ENCODE measurements at regions not wholly inside any gene's neighbourhood (a gene's known extent, or its start where the extent isn't known, plus 50 kb on each side); places are given as distances from the start of the nearest gene placed in this dataset.

GRCh38 chr3:148642616-148643015, 55.1 kb upstream of the AGTR1 start:
- H3K27me3 ChIP-seq (ENCODE audit: control insufficient read depth, insufficient read depth, low read length) = no peaks in the 10 kb centered on the region
- no peak overlapping the region for H3K27ac ChIP-seq (ENCODE audit: low read depth in 2 of 2, low read length in 2 of 2)
- no peaks in the 10 kb centered on the region for H3K4me1 ChIP-seq (ENCODE audit: control insufficient read depth in 2 of 3, insufficient read depth in 2 of 3, low read depth in 1 of 3, low read length in 3 of 3)
- intact Hi-C loops (cut with DNase I) = no loop called here
- no peaks in the 10 kb centered on the region for H3K36me3 ChIP-seq (ENCODE audit: control insufficient read depth in 2 of 3, insufficient read depth in 3 of 3, low read length in 3 of 3)
- no peak overlapping the region for H3K9ac ChIP-seq (ENCODE audit: low read length in 3 of 3)
- TF ChIP-seq CTCF (IDR thresholded peaks at IDR 0.05; ENCODE audit: borderline replicate concordance, extremely low read depth, insufficient read depth) = no peak
- FAIRE-seq (no peak), DNase-seq (no peak)
- no peak overlapping the region for H3K4me3 ChIP-seq (ENCODE audit: low read length in 3 of 3)
- H3K9me3 ChIP-seq (ENCODE audit: control insufficient read depth in 2 of 3, insufficient read depth in 1 of 3, low read length in 3 of 3) = no peaks in the 10 kb centered on the region

DNA sequence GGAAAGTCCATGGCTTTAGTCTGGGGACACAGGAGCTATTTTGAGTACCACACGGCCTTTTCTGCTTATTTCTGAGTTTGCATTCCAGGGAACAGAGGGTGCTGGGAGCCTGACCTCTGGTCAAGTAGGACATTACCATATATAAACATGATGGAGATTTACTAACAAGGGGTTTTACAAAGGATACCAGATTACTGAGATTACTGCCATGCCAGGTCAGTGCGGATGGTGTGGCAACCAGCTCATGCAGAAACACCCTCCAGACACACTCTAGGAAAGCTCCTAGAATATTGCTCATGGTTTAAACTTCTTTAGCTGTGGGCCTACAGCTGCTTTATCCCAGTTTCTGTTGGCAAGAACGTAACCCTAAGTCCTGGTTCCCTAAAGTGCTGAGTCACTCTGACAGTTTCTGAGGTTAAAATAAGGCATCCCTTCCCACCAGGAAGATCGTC, 54.3 kb upstream of the AGTR1 start:
- Histone ChIP-seq H3K9me3 (ENCODE audit: control insufficient read depth in 2 of 3, insufficient read depth in 1 of 3, low read length in 3 of 3) (no peaks in the 10 kb centered on the region), H3K4me1 (ENCODE audit: control insufficient read depth in 2 of 3, insufficient read depth in 2 of 3, low read depth in 1 of 3, low read length in 3 of 3) (no peaks in the 10 kb centered on the region), H3K36me3 (ENCODE audit: control insufficient read depth in 2 of 3, insufficient read depth in 3 of 3, low read length in 3 of 3) (no peaks in the 10 kb centered on the region), H3K27me3 (ENCODE audit: control insufficient read depth, insufficient read depth, low read length) (no peaks in the 10 kb centered on the region), H3K4me3 (ENCODE audit: low read length in 3 of 3) (no peak overlapping the region), H3K9ac (ENCODE audit: low read length in 3 of 3) (no peak overlapping the region), H3K27ac (ENCODE audit: low read depth in 2 of 2, low read length in 2 of 2) (no peak overlapping the region)
- no peak for DNase-seq
- intact Hi-C loops (cut with DNase I) = no loop called here
- no peak for TF ChIP-seq CTCF (IDR thresholded peaks at IDR 0.05; ENCODE audit: borderline replicate concordance, extremely low read depth, insufficient read depth)
- FAIRE-seq = no peak

DNA sequence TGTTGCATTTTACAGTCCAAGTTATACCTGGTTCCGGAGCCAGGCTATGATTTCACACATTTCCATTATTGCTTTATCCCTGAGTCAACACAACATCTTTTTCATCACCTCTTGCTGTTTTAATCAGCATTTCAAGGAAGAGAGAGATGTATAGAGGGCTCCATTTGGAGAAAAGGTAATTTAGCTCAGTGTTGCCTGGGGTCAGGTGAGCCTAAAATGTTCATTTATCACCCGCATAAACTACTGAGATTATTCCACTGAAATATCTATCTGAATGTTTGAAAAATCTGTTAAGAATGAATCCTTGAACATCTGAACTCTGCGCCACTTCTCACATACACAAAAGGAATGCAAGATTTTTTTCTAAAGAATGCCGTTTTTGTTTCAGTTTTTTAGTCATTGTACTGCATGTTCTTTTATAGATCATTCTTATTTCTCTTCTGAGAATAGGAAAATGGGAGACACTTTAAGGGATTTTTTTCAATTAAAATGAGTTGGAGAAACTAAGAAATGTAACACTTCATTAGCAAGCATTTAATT, 51.5 kb upstream of the AGTR1 start:
- no peak overlapping the region for H3K9ac ChIP-seq (ENCODE audit: low read length in 3 of 3)
- H3K9me3 ChIP-seq (ENCODE audit: control insufficient read depth in 2 of 3, insufficient read depth in 1 of 3, low read length in 3 of 3) = no peaks in the 10 kb centered on the region
- no peaks in the 10 kb centered on the region for H3K36me3 ChIP-seq (ENCODE audit: control insufficient read depth in 2 of 3, insufficient read depth in 3 of 3, low read length in 3 of 3)
- H3K27me3 ChIP-seq (ENCODE audit: control insufficient read depth, insufficient read depth, low read length) = no peaks in the 10 kb centered on the region
- TF ChIP-seq CTCF (IDR thresholded peaks at IDR 0.05; ENCODE audit: borderline replicate concordance, extremely low read depth, insufficient read depth) = no peak
- intact Hi-C loops (cut with DNase I) = no loop called here
- no peak overlapping the region for H3K27ac ChIP-seq (ENCODE audit: low read depth in 2 of 2, low read length in 2 of 2)
- no peaks in the 10 kb centered on the region for H3K4me1 ChIP-seq (ENCODE audit: control insufficient read depth in 2 of 3, insufficient read depth in 2 of 3, low read depth in 1 of 3, low read length in 3 of 3)
- no peak overlapping the region for H3K4me3 ChIP-seq (ENCODE audit: low read length in 3 of 3)
- FAIRE-seq (no peak), DNase-seq (no peak)
